Muscle of leg (tissue), 3 donors: ENCODE measurements at regions not wholly inside any gene's neighbourhood (a gene's known extent, or its start where the extent isn't known, plus 50 kb on each side); places are given as distances from the start of the nearest gene placed in this dataset.
A peak's percentile ranks its signal among the peaks of the same experiment; 100 is the strongest.

Experiments used
- DNase-seq: peaks from one replicate; pipeline ENCODE4 v3.0.0; 2013
- H3K27ac ChIP-seq: one replicate; pipeline ENCODE4 v1.5.1; 2013; ENCODE audit warnings: mild to moderate bottlenecking, low read length, control low read depth
- H3K27me3 ChIP-seq: one replicate; pipeline ENCODE4 v1.6.1; 2013; ENCODE audit warnings: low read length; ENCODE audit not compliant: control insufficient read depth, insufficient read depth
- H3K36me3 ChIP-seq: one replicate; pipeline ENCODE4 v1.6.1; 2013; ENCODE audit warnings: low read length; ENCODE audit not compliant: control insufficient read depth, insufficient read depth
- H3K4me1 ChIP-seq: one replicate; pipeline ENCODE4 v1.6.1; 2013; ENCODE audit warnings: low read length; ENCODE audit not compliant: control insufficient read depth, insufficient read depth
- H3K4me3 ChIP-seq: one replicate; pipeline ENCODE4 v1.5.1; 2013; ENCODE audit warnings: low read length, control low read depth
- H3K9me3 ChIP-seq: replicated peaks from 2 replicates; pipeline ENCODE4 v1.6.1; 2013; ENCODE audit warnings: low read depth, low read length; ENCODE audit not compliant: control insufficient read depth
- WGBS: methylation state at CpG from one replicate; pipeline ENCODE4 v1.1.5; 2013; ENCODE audit warnings: missing lambda C conversion rate; ENCODE audit not compliant: insufficient coverage; 5-methylcytosine and 5-hydroxymethylcytosine counted together

- no peak overlapping the region for H3K4me3 ChIP-seq
- H3K27ac ChIP-seq = no peak overlapping the region
- H3K4me1 ChIP-seq = no peaks in the 10 kb centered on the region
- no peaks in the 10 kb centered on the region for H3K9me3 ChIP-seq
- no peak for DNase-seq
- H3K27me3 ChIP-seq = no peaks in the 10 kb centered on the region
- WGBS = 80% methylated on average over 1 of the region's 3 CpGs
- no peaks in the 10 kb centered on the region for H3K36me3 ChIP-seq
Measured at GRCh38 chr4:169815606-169816005, 57.9 kb upstream of the HPF1 start.

DNA sequence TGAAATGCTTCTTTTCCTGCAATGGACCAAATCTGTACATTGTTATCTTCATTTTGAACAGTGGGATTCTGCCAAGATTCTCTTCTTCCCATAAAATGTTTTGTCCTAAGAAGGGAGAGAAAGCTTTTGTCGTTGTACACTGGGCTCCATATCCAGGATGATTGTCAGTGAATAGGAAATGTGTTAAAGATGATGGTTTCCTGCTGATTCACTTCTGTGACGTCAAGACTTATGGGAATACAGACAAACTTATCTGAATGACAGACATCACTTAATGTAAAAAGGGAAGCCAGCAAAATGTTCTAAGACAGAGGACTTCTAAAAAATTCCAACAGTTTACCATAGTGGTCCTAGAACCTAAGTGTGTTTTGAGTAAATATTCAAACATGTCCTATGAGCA lies 53.7 kb upstream of the HPF1 start:
- Histone ChIP-seq H3K4me3 (no peak overlapping the region), H3K4me1 (no peaks in the 10 kb centered on the region), H3K27me3 (no peaks in the 10 kb centered on the region), H3K9me3 (no peaks in the 10 kb centered on the region), H3K36me3 (no peaks in the 10 kb centered on the region), H3K27ac (no peak overlapping the region)
- no peak for DNase-seq
- no CpG with 5 or more reads among the region's 2 CpGs for WGBS

GRCh38 chr4:169810325-169811323 lies 52.9 kb upstream of the HPF1 start:
- peak; percentile 82 for DNase-seq
- Histone ChIP-seq H3K27ac (no peak overlapping the region), H3K4me3 (no peak overlapping the region), H3K4me1 (no peaks in the 10 kb centered on the region), H3K27me3 (no peaks in the 10 kb centered on the region), H3K9me3 (peaks cover 3% of the 10 kb centered on the region), H3K36me3 (no peaks in the 10 kb centered on the region)
- WGBS = 0% methylated on average over 1 of the region's 6 CpGs

- no peaks in the 10 kb centered on the region for H3K4me1 ChIP-seq
- H3K9me3 ChIP-seq = peaks cover 4% of the 10 kb centered on the region
- H3K36me3 ChIP-seq = no peaks in the 10 kb centered on the region
- no peak overlapping the region for H3K27ac ChIP-seq
- H3K27me3 ChIP-seq = no peaks in the 10 kb centered on the region
- no peak for DNase-seq
- H3K4me3 ChIP-seq = no peak overlapping the region
- WGBS = no CpG with 5 or more reads among the region's 5 CpGs
Measured at GRCh38 chr4:169807934-169808509, 50.3 kb upstream of the HPF1 start.
